Middle frontal gyrus (tissue), 1 donor: ENCODE measurements at regions not wholly inside any gene's neighbourhood (a gene's known extent, or its start where the extent isn't known, plus 50 kb on each side); places are given as distances from the start of the nearest gene placed in this dataset.
"Not testable (repeated sequence)": the region's sequence is repeated elsewhere in the genome, so short reads cannot be mapped to it uniquely, and the experiment has no call there.

Source experiments
- DNase-seq: peaks from one replicate; pipeline ENCODE4 v3.0.0-alpha.2; 2015; ENCODE audit warnings: low spot score; ENCODE audit errors: extremely low spot score

GRCh38 chr5:164187785-164188184, 682.4 kb downstream of the MAT2B start:
- no peak for DNase-seq

GRCh38 chr5:164188733-164189148, 683.3 kb downstream of the MAT2B start:
- DNase-seq: no peak

- DNase-seq: no peak
These were observed 685.8 kb downstream of the MAT2B start for GRCh38 chr5:164191240-164191639.

DNA sequence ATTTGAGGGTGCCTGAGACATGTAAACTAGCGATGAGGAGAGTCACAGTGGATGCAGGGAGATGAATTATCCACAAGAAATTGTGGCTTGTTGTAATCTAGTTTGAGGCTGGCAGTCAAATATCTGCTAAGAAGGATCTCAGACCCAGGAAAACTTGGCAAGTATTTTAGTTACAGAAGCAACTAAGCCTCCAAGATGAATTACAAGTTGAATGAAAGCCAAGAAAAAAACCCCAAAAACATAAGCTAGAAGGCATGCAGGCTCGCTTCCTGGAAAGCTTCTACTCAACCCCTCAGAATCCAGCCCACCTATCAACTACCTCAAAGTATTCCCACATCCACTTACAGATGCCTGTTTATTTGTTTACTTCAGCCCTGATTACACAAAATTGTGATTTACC, 696.9 kb downstream of the MAT2B start:
- DNase-seq: no peak

DNA sequence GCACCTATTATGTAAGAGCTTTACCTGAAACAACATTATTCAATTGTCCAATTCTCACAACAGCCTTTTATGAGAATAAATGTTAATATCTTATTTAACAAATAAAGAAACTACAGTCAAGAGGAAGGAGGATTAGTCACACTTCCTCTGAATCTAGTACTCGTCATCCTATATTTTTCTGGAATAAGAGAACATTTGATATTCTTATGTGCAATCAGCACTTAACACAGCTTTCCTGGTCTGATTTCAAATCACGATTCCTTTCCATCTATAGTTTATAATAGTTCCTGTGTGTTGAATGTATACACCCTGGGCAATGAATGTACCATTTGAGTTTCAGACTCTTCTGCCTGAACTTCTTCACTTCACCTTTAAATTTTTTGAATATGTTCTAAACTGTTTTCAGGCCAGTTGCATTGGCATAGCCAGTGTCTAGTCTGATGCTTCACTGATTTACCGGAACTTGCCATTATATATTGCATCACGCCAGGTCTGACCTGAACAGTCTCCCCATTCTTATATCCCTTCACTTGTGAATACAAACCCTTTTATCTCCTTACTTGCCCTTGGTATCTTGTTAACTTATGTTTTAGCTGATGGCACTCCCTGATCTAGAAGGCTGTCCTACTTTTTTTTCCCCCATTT, 698.3 kb downstream of the MAT2B start:
- no peak for DNase-seq

DNA sequence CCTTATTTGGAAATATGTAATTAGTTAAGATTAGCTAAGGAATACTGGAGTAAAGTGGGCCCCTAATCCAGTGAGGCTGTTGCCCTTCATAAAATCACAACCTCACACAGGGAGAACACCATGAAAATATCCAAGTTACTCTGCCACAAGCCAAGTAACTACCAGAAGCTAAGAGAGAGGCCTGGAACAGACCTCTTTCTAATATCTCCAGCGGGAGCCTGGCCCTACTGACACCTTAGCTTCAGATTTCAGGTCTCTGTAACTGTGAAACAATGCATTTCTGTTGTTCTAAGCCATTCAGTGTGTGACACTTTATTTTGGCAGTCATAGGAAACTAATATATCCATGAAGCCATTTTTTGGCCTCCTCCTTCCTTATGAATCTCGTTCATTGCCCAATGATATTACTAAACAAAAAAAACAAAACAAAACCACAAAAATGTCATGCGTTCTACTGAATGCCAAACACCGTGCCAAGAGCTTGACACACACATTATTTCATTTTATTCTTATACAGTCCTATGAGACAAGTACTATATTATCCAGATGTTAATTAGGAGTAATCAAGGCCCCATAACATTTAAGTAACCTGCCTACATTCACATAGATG, 699.0 kb downstream of the MAT2B start:
- DNase-seq: no peak

DNA sequence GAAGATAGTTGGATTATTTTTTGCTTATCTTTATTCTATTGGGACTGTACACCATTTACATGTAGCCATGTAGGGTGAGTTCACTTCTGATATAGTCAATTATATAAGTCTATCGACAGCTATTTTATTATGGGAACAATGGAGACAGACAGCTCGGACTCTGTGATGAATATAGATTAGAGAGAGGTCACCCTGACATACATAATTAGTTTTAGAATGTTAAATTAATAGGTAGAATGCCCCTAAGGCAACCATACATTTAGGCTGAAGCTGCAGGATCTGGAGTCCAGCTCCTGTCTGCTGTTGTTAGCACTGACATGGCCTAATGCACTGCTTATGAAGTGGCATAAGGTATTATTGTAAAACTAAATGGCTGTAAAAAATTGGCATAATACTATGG, 700.8 kb downstream of the MAT2B start:
- no peak for DNase-seq

GRCh38 chr5:164207646-164208045, 702.2 kb downstream of the MAT2B start:
- DNase-seq: no peak

DNA sequence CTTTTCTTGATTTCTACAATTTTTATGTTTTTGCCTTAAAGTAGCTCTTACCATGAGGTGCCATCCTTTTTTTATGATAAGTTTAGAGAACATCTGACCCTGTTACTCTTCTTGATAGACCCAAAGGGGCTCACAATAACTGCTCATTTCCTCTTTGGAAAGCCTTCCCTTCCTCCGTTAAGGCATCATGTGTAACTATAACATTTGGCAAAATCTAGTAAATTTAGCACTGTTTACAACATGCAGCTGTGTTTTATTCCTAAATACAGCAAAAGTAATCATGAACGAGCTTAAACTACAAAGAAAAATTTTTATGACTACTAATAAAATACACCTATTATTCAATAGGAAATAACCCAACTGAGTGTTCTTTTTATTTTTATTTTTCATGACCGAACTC, 705.1 kb downstream of the MAT2B start:
- DNase-seq: no peak

DNA sequence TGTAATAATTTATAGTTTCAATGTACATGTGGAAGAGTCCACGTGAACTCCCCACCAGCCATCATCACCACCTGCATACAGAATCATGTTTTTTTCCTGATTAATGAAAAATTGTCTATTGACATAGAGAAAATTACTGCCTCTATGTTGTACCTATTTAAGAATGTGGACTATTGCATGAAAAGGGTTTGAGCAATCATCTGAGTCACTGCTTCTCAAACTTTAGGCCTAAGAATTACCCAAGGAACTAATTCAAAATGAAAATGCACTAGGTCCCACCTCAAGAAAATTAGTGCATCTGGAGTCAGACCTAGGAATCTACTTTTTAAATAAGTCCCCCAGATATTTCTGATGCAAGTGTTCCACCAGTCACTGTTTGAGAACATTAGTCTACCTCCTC, 709.3 kb downstream of the MAT2B start:
- no peak for DNase-seq

- DNase-seq: no peak
These were observed 712.0 kb downstream of the MAT2B start for GRCh38 chr5:164217464-164217863.

GRCh38 chr5:164220522-164220921, 715.1 kb downstream of the MAT2B start:
- no peak for DNase-seq

- DNase-seq: no peak
These were observed 718.8 kb downstream of the MAT2B start for GRCh38 chr5:164224236-164224635.

DNA sequence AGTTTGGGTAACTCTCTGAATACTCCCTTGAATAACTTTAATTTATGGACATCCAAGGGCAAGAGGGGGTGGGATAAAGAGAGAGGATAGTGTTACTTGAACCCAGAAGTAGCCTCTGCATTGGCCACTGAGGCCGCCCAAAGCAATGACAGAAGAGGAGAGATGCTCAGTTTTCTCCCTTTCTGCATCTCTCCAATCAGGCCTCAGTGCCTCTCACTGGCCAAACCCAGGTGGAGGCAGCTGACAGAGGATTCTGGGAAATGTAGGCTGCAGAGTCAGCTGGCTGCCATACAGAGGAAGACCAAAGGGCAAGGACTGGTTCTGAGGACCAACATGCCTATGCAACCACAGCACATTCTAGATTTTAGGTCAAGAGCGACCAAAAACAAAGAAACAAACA, 719.4 kb downstream of the MAT2B start:
- DNase-seq: no peak

- no peak for DNase-seq
These were observed 724.9 kb downstream of the MAT2B start for GRCh38 chr5:164230341-164230740.

- DNase-seq: no peak
These were observed 728.4 kb downstream of the MAT2B start for GRCh38 chr5:164233791-164234190.

DNA sequence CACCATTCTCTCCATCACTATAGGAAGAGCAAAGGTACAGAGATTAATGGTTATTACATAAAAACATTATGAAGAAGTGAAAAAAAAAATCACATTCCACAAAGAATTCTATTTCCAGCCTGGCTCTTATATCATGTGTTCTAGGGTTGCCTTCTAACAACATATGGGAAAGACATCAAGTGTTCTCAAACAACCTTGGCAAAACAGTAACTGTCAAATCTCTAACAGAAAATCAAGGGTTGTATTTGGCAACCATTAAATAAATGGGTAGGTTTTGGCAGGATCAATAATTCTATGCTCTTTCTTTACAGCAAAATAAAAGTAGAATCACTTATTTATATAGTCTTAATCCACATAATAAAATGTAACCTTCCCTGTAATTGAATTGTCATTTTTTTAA, 728.9 kb downstream of the MAT2B start:
- DNase-seq: peak; percentile 11

- no peak for DNase-seq
These were observed 730.0 kb downstream of the MAT2B start for GRCh38 chr5:164235300-164235891.

DNA sequence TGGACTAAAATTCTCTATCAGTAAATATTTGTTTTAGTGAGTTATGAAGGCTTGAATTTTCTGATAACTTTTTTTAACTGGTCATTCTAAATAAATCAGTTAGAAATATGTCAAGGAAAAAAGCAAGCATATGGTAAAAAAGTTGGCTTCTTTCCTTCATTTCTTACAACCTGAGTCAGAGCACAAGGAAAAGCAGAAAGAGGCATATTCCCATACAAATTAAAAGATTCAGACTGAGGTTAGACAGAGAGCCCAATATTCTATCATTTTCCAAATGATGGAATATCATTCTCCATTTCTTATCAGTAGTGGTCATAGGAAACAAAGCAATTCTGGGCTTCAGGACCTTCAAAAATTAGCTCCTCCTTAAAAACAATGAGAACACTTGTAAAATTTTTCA, 732.1 kb downstream of the MAT2B start:
- DNase-seq: no peak

GRCh38 chr5:164251781-164252180, 746.4 kb downstream of the MAT2B start:
- not testable (repeated sequence) for DNase-seq

GRCh38 chr5:164253764-164254163, 748.3 kb downstream of the MAT2B start:
- no peak for DNase-seq

GRCh38 chr5:164255598-164256213, 750.3 kb downstream of the MAT2B start:
- no peak for DNase-seq

GRCh38 chr5:164256351-164256750, 750.9 kb downstream of the MAT2B start:
- no peak for DNase-seq
